A549 (cell line): ENCODE measurements at regions not wholly inside any gene's neighbourhood (a gene's known extent, or its start where the extent isn't known, plus 50 kb on each side); places are given as distances from the start of the nearest gene placed in this dataset.

Experiments used
- ATAC-seq, 2 experiments: fragments of 200-7000 bp in 1 of 2; fragments of >200 bp in 1 of 2; cut with Nextera tagmentation in 1 of 2; cut with Tn5 transposase in 1 of 2; 3 replicates each; pipeline versions ENCODE4 v1.8.0 to v1.9.1; 2018 to 2020; ENCODE audit warnings: mild to moderate bottlenecking in 1 of 2, moderate library complexity in 1 of 2
- CTCF ChIA-PET: fragments of 300-600 bp; sonication (Branson Sonifier 250); formaldehyde crosslinking; extraction: SDS; loops from one replicate; lab custom pipeline; 2021; ENCODE audit warnings: antibody characterized with exemption, inconsistent platforms; lab: Yijun Ruan, JAX
- POLR2A ChIA-PET: fragments of 350-600 bp; formaldehyde crosslinking; extraction: SDS; loops from one replicate; lab custom pipeline; 2021; ENCODE audit warnings: antibody characterized with exemption, inconsistent platforms; lab: Yijun Ruan, JAX
- DNase-seq, 2 experiments: peaks; one replicate each; pipeline versions ENCODE4 v3.0.0 to v3.0.0-alpha.2; 2011 to 2016; ENCODE audit warnings: low read depth in 1 of 2, low spot score in 1 of 2
- FAIRE-seq: peaks from 2 replicates; lab custom pipeline; 2011; peaks lifted over from hg19 to GRCh38; lab: Jason Lieb, UNC
- H3K27ac ChIP-seq, 2 experiments: fragments of >200 bp; sonication (Bioruptor Twin); formaldehyde crosslinking; 3 replicates each; pipeline ENCODE4 v1.5.1; 2016 to 2017
- H3K4me1 ChIP-seq: fragments of >200 bp; sonication (Bioruptor Twin); formaldehyde crosslinking; 3 replicates; pipeline ENCODE4 v1.6.1; 2016
- H3K4me2 ChIP-seq: fragments of >200 bp; sonication (Bioruptor Twin); formaldehyde crosslinking; 3 replicates; pipeline ENCODE4 v1.6.1; 2016
- H3K4me3 ChIP-seq: fragments of >200 bp; sonication (Bioruptor Twin); formaldehyde crosslinking; 3 replicates; pipeline ENCODE4 v1.5.1; 2016
- H3K9me3 ChIP-seq: fragments of >200 bp; sonication (Bioruptor Twin); formaldehyde crosslinking; 3 replicates; pipeline ENCODE4 v1.6.1; 2016
- BHLHE40 ChIP-seq: IDR thresholded peaks from 2 replicates; pipeline ENCODE4 v1.6.1; 2012; ENCODE audit warnings: low read depth, low read length, inconsistent platforms
- CBX2 ChIP-seq: fragments of 200-600 bp; sonication (generic); IDR thresholded peaks from 2 replicates; pipeline ENCODE4 v1.6.1; 2016; ENCODE audit warnings: low read depth, mild to moderate bottlenecking, borderline replicate concordance
- CBX8 ChIP-seq: fragments of 200-600 bp; sonication (generic); IDR thresholded peaks from 2 replicates; pipeline ENCODE4 v1.6.1; 2016
- CHD2 ChIP-seq: fragments of 150-350 bp; IDR thresholded peaks from 2 replicates; pipeline ENCODE4 v1.6.1; 2014; ENCODE audit warnings: low read length; ENCODE audit not compliant: partially characterized antibody
- FOSL2 ChIP-seq, 2 experiments: fragments of 450-650 bp in 1 of 2; fragments of >200 bp in 1 of 2; sonication (Bioruptor Twin) in 1 of 2; formaldehyde crosslinking; IDR thresholded peaks; 2 replicates each; pipeline versions ENCODE4 v1.5.0 to v1.6.1; 2016 to 2020; ENCODE audit warnings: mild to moderate bottlenecking in 1 of 2, moderate library complexity in 1 of 2
- HOXA7 ChIP-seq: fragments of 250-450 bp; sonication (Bioruptor Pico); IDR thresholded peaks from 2 replicates; pipeline ENCODE4 v1.5.0; 2020; ENCODE audit warnings: mild to moderate bottlenecking, moderate library complexity
- JUNB ChIP-seq: fragments of >200 bp; sonication (Bioruptor Twin); formaldehyde crosslinking; IDR thresholded peaks from 2 replicates; pipeline ENCODE4 v1.6.1; 2016
- MAFK ChIP-seq: fragments of 450-650 bp; IDR thresholded peaks from 2 replicates; pipeline ENCODE4 v1.6.1; 2014; ENCODE audit not compliant: partially characterized antibody
- MAZ ChIP-seq: fragments of 150-350 bp; IDR thresholded peaks from 2 replicates; pipeline ENCODE4 v1.6.1; 2014; ENCODE audit warnings: antibody characterized with exemption, low read depth, low read length, borderline replicate concordance
- NPAS2 ChIP-seq: fragments of 250-450 bp; sonication (Bioruptor Pico); IDR thresholded peaks from 2 replicates; pipeline ENCODE4 v1.8.0; 2022; ENCODE audit warnings: mild to moderate bottlenecking, moderate library complexity, borderline replicate concordance
- NR3C1 ChIP-seq: fragments of >200 bp; sonication (Bioruptor Twin); formaldehyde crosslinking; IDR thresholded peaks from 3 replicates; pipeline ENCODE4 v1.6.1; 2017
- PHF8 ChIP-seq: fragments of 200-600 bp; sonication (generic); IDR thresholded peaks from 2 replicates; pipeline ENCODE4 v1.6.1; 2016; ENCODE audit warnings: low read depth, mild to moderate bottlenecking, antibody characterized with exemption, moderate library complexity, borderline replicate concordance
- RARB ChIP-seq: fragments of 250-450 bp; sonication (Bioruptor Pico); IDR thresholded peaks from 2 replicates; pipeline ENCODE4 v1.8.0; 2021; ENCODE audit warnings: mild to moderate bottlenecking, moderate library complexity
- RCOR1 ChIP-seq: fragments of 150-350 bp; IDR thresholded peaks from 2 replicates; pipeline ENCODE4 v1.6.1; 2014; ENCODE audit warnings: antibody characterized with exemption, low read length, low read depth
- RFX5 ChIP-seq: fragments of 450-650 bp; IDR thresholded peaks from 2 replicates; pipeline ENCODE4 v1.7.1; 2014; ENCODE audit warnings: antibody characterized with exemption, mild to moderate bottlenecking, moderate library complexity
- SMC3 ChIP-seq: fragments of >200 bp; sonication (Bioruptor Twin); formaldehyde crosslinking; IDR thresholded peaks from 3 replicates; pipeline ENCODE4 v1.6.1; 2018; ENCODE audit warnings: inconsistent platforms
- SREBF2 ChIP-seq: fragments of 450-650 bp; IDR thresholded peaks from 2 replicates; pipeline ENCODE4 v1.6.1; 2014; ENCODE audit warnings: mild to moderate bottlenecking, moderate library complexity
- WGBS: methylation state at CpG from one replicate; pipeline ENCODE4 v1.1.6; 2017; ENCODE audit errors: missing lambda C conversion rate; 5-methylcytosine and 5-hydroxymethylcytosine counted together
- TF ChIP-seq, protein P1 (sequence below): fragments of >200 bp; sonication (Bioruptor Twin); formaldehyde crosslinking; IDR thresholded peaks from 3 replicates; pipeline ENCODE4 v1.6.1; 2016
- TF ChIP-seq, protein P2 (sequence below): fragments of 200-600 bp; sonication (generic); IDR thresholded peaks from 2 replicates; pipeline ENCODE4 v1.6.1; 2016; ENCODE audit warnings: antibody characterized with exemption, mild to moderate bottlenecking, moderate library complexity
- TF ChIP-seq, protein P3 (sequence below): fragments of 150-350 bp; IDR thresholded peaks from 2 replicates; pipeline ENCODE4 v1.6.1; 2014; ENCODE audit warnings: low read depth, mild to moderate bottlenecking, low read length
- TF ChIP-seq, protein P4 (sequence below): IDR thresholded peaks from 2 replicates; pipeline ENCODE4 v1.6.1; 2012
- TF ChIP-seq, protein P5 (sequence below): fragments of >200 bp; sonication (Bioruptor Twin); formaldehyde crosslinking; IDR thresholded peaks from 3 replicates; pipeline ENCODE4 v1.5.1; 2016

DNA sequence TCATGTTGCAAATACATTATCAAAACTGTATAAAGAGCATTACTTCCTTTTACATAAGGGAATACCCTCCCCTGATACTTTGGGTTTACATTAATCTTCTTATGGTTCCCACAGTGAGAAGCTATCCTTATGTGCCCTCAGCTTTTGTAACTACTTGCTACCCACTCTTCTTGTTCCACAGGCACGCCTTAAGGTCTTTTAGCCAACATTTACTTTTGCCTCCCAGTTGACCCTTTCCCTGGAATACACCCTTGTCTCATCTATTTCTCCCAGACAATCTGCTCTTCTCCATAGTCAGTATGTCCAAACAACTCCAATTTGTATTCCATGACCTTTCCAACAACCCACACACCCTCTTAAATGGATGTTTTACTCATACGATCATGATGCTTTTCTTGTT, 116.8 kb upstream of the COL8A1 start:
- no peaks in the 10 kb centered on the region for H3K9me3 ChIP-seq
- ATAC-seq (no peak), DNase-seq (no peak), FAIRE-seq (no peak)
- no peak overlapping the region for H3K4me3 ChIP-seq
- 52% methylated on average over 2 of the region's 2 CpGs for WGBS
- ChIA-PET CTCF (no interaction called here), POLR2A (no interaction called here)
- TF ChIP-seq NR3C1 (no peak), RARB (CRISPR knock-in tag) (no peak), HOXA7 (CRISPR knock-in tag) (no peak), NPAS2 (no peak), BHLHE40 (no peak), FOSL2 (IDR thresholded peaks at IDR 0.05) (no peak), FOSL2 (CRISPR knock-in tag; IDR thresholded peaks at IDR 0.05) (no peak), SREBF2 (no peak), RFX5 (no peak)
- TF ChIP-seq, protein P1, sequence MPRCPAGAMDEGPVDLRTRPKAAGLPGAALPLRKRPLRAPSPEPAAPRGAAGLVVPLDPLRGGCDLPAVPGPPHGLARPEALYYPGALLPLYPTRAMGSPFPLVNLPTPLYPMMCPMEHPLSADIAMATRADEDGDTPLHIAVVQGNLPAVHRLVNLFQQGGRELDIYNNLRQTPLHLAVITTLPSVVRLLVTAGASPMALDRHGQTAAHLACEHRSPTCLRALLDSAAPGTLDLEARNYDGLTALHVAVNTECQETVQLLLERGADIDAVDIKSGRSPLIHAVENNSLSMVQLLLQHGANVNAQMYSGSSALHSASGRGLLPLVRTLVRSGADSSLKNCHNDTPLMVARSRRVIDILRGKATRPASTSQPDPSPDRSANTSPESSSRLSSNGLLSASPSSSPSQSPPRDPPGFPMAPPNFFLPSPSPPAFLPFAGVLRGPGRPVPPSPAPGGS, result no peak
- TF ChIP-seq, protein P2, sequence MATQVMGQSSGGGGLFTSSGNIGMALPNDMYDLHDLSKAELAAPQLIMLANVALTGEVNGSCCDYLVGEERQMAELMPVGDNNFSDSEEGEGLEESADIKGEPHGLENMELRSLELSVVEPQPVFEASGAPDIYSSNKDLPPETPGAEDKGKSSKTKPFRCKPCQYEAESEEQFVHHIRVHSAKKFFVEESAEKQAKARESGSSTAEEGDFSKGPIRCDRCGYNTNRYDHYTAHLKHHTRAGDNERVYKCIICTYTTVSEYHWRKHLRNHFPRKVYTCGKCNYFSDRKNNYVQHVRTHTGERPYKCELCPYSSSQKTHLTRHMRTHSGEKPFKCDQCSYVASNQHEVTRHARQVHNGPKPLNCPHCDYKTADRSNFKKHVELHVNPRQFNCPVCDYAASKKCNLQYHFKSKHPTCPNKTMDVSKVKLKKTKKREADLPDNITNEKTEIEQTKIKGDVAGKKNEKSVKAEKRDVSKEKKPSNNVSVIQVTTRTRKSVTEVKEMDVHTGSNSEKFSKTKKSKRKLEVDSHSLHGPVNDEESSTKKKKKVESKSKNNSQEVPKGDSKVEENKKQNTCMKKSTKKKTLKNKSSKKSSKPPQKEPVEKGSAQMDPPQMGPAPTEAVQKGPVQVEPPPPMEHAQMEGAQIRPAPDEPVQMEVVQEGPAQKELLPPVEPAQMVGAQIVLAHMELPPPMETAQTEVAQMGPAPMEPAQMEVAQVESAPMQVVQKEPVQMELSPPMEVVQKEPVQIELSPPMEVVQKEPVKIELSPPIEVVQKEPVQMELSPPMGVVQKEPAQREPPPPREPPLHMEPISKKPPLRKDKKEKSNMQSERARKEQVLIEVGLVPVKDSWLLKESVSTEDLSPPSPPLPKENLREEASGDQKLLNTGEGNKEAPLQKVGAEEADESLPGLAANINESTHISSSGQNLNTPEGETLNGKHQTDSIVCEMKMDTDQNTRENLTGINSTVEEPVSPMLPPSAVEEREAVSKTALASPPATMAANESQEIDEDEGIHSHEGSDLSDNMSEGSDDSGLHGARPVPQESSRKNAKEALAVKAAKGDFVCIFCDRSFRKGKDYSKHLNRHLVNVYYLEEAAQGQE, result no peak
- TF ChIP-seq, protein P3, sequence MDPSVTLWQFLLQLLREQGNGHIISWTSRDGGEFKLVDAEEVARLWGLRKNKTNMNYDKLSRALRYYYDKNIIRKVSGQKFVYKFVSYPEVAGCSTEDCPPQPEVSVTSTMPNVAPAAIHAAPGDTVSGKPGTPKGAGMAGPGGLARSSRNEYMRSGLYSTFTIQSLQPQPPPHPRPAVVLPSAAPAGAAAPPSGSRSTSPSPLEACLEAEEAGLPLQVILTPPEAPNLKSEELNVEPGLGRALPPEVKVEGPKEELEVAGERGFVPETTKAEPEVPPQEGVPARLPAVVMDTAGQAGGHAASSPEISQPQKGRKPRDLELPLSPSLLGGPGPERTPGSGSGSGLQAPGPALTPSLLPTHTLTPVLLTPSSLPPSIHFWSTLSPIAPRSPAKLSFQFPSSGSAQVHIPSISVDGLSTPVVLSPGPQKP, result no peak
- TF ChIP-seq, protein P4, sequence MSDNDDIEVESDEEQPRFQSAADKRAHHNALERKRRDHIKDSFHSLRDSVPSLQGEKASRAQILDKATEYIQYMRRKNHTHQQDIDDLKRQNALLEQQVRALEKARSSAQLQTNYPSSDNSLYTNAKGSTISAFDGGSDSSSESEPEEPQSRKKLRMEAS, result no peak
- H3K4me1 ChIP-seq, result no peaks in the 10 kb centered on the region
- H3K27ac ChIP-seq, result no peak overlapping the region
- H3K4me2 ChIP-seq, result no peak overlapping the region

DNA sequence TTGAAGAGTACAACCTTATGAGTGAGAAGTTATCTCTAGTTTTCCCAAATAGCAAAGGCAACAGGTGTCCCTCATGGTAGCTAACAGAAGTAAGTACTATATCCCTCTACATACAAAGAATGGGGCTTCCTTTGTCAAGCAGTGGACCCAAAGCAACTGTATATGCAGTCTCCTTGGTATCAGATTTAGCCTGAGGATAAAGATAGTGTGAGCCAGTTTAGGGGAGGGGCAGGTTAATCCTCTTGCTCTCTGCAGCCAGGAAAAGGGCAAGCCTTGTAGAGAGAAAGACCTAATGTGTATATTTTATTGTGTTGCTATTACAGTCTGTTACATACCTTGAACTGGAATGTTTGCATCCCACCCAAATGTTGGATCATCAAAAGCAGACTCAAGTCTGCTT, 117.9 kb upstream of the COL8A1 start:
- H3K27ac ChIP-seq, result no peak overlapping the region
- ATAC-seq, result no peak
- no peak for DNase-seq
- CTCF ChIA-PET, result no interaction called here
- no peak overlapping the region for H3K4me2 ChIP-seq
- H3K4me1 ChIP-seq, result no peaks in the 10 kb centered on the region
- no peaks in the 10 kb centered on the region for H3K9me3 ChIP-seq
- no peak for FAIRE-seq
- POLR2A ChIA-PET, result no interaction called here
- no peak overlapping the region for H3K4me3 ChIP-seq
- TF ChIP-seq SREBF2 (no peak), CHD2 (no peak), MAFK (no peak), PHF8 (no peak), SMC3 (no peak), CBX2 (no peak), RCOR1 (no peak), CBX8 (no peak), MAZ (no peak), BHLHE40 (no peak), JUNB (no peak)
- TF ChIP-seq, protein P5, sequence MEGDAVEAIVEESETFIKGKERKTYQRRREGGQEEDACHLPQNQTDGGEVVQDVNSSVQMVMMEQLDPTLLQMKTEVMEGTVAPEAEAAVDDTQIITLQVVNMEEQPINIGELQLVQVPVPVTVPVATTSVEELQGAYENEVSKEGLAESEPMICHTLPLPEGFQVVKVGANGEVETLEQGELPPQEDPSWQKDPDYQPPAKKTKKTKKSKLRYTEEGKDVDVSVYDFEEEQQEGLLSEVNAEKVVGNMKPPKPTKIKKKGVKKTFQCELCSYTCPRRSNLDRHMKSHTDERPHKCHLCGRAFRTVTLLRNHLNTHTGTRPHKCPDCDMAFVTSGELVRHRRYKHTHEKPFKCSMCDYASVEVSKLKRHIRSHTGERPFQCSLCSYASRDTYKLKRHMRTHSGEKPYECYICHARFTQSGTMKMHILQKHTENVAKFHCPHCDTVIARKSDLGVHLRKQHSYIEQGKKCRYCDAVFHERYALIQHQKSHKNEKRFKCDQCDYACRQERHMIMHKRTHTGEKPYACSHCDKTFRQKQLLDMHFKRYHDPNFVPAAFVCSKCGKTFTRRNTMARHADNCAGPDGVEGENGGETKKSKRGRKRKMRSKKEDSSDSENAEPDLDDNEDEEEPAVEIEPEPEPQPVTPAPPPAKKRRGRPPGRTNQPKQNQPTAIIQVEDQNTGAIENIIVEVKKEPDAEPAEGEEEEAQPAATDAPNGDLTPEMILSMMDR, result no peak
- TF ChIP-seq, protein P1, result no peak
- TF ChIP-seq, protein P2, result no peak
- TF ChIP-seq, protein P4, result no peak
- TF ChIP-seq, all 56 proteins: peak for 0
